HUES48 (cell line): ENCODE measurements at regions not wholly inside any gene's neighbourhood (a gene's known extent, or its start where the extent isn't known, plus 50 kb on each side); places are given as distances from the start of the nearest gene placed in this dataset.

Experiments used
- H3K27ac ChIP-seq: one replicate; pipeline ENCODE4 v1.7.0; 2013; ENCODE audit warnings: low read depth, low read length, inconsistent platforms
- H3K27me3 ChIP-seq: 2 replicates; pipeline ENCODE4 v1.6.1; 2013; ENCODE audit warnings: mild to moderate bottlenecking, low read length; ENCODE audit not compliant: control insufficient read depth, insufficient read depth
- H3K36me3 ChIP-seq: 2 replicates; pipeline ENCODE4 v1.6.1; 2013; ENCODE audit warnings: low read length; ENCODE audit not compliant: control insufficient read depth, insufficient read depth
- H3K4me1 ChIP-seq: 2 replicates; pipeline ENCODE4 v1.6.1; 2013; ENCODE audit warnings: mild to moderate bottlenecking, low read length; ENCODE audit not compliant: control insufficient read depth, insufficient read depth
- H3K4me3 ChIP-seq: 2 replicates; pipeline ENCODE4 v1.5.1; 2013; ENCODE audit warnings: mild to moderate bottlenecking, low read depth, low read length
- H3K9ac ChIP-seq: 2 replicates; pipeline ENCODE4 v1.6.1; 2013; ENCODE audit warnings: mild to moderate bottlenecking, low read depth, low read length, moderate library complexity
- H3K9me3 ChIP-seq: 2 replicates; pipeline ENCODE4 v1.6.1; 2013; ENCODE audit warnings: low read length; ENCODE audit not compliant: control insufficient read depth, insufficient read depth

- H3K4me1 ChIP-seq: peaks cover 47% of the 10 kb centered on the region
- no peak overlapping the region for H3K27ac ChIP-seq
- no peak overlapping the region for H3K9ac ChIP-seq
- no peaks in the 10 kb centered on the region for H3K9me3 ChIP-seq
- no peak overlapping the region for H3K4me3 ChIP-seq
- no peaks in the 10 kb centered on the region for H3K27me3 ChIP-seq
- H3K36me3 ChIP-seq: no peaks in the 10 kb centered on the region
Observed at GRCh38 chr2:173793709-173794565, 171.2 kb downstream of the SP3 start.

DNA sequence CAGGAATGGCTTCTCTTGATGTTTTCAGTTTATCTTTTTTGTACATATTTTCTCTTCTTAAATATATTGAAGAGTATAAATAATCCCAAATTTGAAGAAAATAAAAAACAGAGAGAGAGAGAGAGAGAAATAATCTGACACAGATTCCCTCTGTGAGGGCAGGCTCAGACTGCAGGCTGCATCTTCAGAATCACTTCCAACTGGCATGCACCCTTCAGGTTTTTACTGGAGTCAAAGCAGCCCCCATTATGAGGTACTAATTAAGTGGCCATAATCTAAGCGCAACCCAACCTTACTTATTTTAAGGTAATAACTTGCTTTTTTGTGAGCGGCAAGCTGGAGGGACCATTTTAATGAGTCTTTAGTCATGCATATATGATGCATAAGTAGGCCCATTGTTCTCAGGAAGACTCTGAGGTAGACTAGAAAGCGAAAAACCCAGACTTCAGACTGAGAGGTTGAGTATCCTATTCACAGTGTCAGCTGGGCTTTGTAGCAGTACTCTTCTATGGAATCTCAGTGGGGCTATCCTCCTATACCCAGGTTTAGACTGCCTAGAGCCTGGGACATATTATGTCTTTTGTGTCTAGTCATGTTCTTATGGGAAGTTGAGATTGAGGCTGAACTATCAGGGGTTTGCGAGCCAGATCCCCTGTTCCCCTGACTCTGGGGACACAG is 167.4 kb downstream of the SP3 start:
- Histone ChIP-seq H3K27me3 (no peaks in the 10 kb centered on the region), H3K4me3 (peak overlapping the region; percentile 18; the same call in 1 of the 2 replicates), H3K9ac (no peak overlapping the region; the same call in 1 of the 2 replicates), H3K27ac (peak overlapping the region; percentile 75), H3K4me1 (peaks cover 40% of the 10 kb centered on the region), H3K36me3 (no peaks in the 10 kb centered on the region), H3K9me3 (no peaks in the 10 kb centered on the region)

DNA sequence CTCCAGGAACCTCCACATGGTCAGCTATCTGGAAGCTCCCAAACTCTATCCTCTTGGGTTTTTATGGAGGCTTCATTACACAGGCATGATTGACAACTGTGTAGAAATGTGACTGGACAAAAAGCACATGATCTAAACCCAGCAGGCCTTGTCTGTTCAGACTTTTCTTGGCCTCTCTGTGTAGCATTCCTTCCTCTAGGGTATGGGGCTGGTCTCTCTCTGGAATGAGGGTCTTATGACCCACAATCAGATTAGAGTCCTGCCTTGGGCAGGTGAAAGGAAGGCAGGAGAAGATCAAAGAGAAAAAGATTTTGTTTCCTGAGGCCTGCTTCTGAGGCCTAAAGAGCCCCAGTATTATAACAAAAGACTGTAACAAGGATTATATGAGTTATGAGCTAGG is 162.7 kb downstream of the SP3 start:
- Histone ChIP-seq H3K4me1 (peaks cover 12% of the 10 kb centered on the region), H3K9ac (no peak overlapping the region), H3K9me3 (no peaks in the 10 kb centered on the region), H3K4me3 (no peak overlapping the region), H3K27me3 (no peaks in the 10 kb centered on the region), H3K36me3 (no peaks in the 10 kb centered on the region), H3K27ac (no peak overlapping the region)

GRCh38 chr2:173803449-173803848 is 161.7 kb downstream of the SP3 start:
- H3K36me3 ChIP-seq: no peaks in the 10 kb centered on the region
- H3K4me3 ChIP-seq: no peak overlapping the region
- H3K9me3 ChIP-seq: no peaks in the 10 kb centered on the region; the same call in 1 of the 2 replicates
- H3K27ac ChIP-seq: no peak overlapping the region
- H3K27me3 ChIP-seq: no peaks in the 10 kb centered on the region
- no peak overlapping the region for H3K9ac ChIP-seq
- peaks cover 3% of the 10 kb centered on the region for H3K4me1 ChIP-seq

- no peaks in the 10 kb centered on the region for H3K36me3 ChIP-seq
- H3K27me3 ChIP-seq: no peaks in the 10 kb centered on the region
- H3K4me3 ChIP-seq: no peak overlapping the region
- no peak overlapping the region for H3K27ac ChIP-seq
- H3K9ac ChIP-seq: no peak overlapping the region
- H3K9me3 ChIP-seq: no peaks in the 10 kb centered on the region; the same call in 1 of the 2 replicates
- H3K4me1 ChIP-seq: no peaks in the 10 kb centered on the region
Observed at GRCh38 chr2:173806761-173807160, 158.4 kb downstream of the SP3 start.

GRCh38 chr2:173808718-173809117 is 156.5 kb downstream of the SP3 start:
- Histone ChIP-seq H3K4me3 (no peak overlapping the region), H3K27me3 (no peaks in the 10 kb centered on the region), H3K27ac (no peak overlapping the region), H3K9ac (no peak overlapping the region), H3K4me1 (no peaks in the 10 kb centered on the region), H3K36me3 (no peaks in the 10 kb centered on the region), H3K9me3 (no peaks in the 10 kb centered on the region; the same call in 1 of the 2 replicates)

DNA sequence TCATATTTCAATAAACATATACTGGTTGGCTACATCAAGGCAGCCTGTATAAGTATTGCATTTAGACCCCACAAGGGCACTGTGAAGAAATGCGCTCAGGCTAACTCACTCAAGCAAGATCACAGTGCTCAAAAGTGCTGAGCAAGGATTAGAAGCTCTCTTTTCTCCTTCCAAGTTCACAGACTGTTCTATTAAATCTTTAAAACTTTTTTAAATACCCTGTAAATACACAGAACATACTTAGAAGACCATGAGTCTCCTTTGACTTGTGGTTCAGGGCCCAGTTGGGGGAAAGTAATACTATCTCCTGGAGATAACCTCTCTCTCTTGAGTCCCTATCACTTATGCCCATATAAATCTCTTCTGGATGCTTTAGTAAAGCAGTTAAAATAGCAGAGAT is 152.9 kb downstream of the SP3 start:
- Histone ChIP-seq H3K27me3 (no peaks in the 10 kb centered on the region), H3K36me3 (no peaks in the 10 kb centered on the region), H3K9ac (no peak overlapping the region), H3K4me1 (no peaks in the 10 kb centered on the region), H3K27ac (no peak overlapping the region), H3K4me3 (no peak overlapping the region), H3K9me3 (no peaks in the 10 kb centered on the region; the same call in 1 of the 2 replicates)

- H3K27ac ChIP-seq: no peak overlapping the region
- no peak overlapping the region for H3K9ac ChIP-seq
- H3K9me3 ChIP-seq: no peaks in the 10 kb centered on the region
- H3K4me3 ChIP-seq: no peak overlapping the region
- H3K27me3 ChIP-seq: no peaks in the 10 kb centered on the region
- no peaks in the 10 kb centered on the region for H3K36me3 ChIP-seq
- H3K4me1 ChIP-seq: no peaks in the 10 kb centered on the region
Observed at GRCh38 chr2:173814306-173814705, 150.9 kb downstream of the SP3 start.

DNA sequence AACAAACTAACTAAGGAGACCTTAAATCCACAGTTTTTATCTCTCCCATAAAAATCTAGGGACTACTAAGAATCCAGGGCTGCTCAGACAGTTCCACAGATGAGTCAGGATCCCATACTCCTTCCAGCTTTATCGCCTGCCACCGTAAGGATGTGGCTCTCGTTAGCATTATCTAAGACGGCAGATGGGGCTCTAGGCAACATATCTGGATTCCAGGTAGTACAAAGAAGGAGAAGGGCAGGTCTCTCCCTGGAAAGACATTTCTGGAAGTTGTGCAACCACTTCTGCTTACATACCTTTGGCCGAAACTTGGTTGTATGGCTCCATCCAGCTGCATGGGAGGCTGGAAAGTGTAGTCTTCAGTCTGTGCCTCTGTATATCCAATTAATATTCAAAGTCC is 149.4 kb downstream of the SP3 start:
- no peaks in the 10 kb centered on the region for H3K36me3 ChIP-seq
- no peaks in the 10 kb centered on the region for H3K9me3 ChIP-seq
- no peaks in the 10 kb centered on the region for H3K27me3 ChIP-seq
- no peak overlapping the region for H3K9ac ChIP-seq
- H3K27ac ChIP-seq: no peak overlapping the region
- no peak overlapping the region for H3K4me3 ChIP-seq
- H3K4me1 ChIP-seq: no peaks in the 10 kb centered on the region; the same call in 1 of the 2 replicates

DNA sequence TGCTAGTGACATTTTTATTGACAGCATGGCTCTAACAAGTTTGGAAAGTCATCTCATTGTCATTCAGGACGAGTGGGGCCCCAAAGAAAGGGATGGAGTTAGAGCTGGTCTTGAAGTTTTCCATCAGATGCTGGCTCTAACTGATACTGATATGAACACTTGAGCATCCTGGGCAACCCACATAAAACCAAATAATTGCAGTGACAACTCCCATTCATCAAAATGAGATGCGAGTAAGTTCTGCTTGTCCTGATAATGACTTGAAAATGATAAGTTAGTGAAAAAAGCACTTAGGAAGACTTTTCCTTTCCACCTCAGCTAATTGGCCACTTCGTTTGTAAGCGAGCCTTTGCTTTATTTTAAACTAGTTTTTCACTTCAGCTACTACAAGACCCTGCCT is 147.6 kb downstream of the SP3 start:
- no peak overlapping the region for H3K4me3 ChIP-seq
- no peak overlapping the region for H3K27ac ChIP-seq
- no peaks in the 10 kb centered on the region for H3K9me3 ChIP-seq
- H3K27me3 ChIP-seq: no peaks in the 10 kb centered on the region
- H3K9ac ChIP-seq: no peak overlapping the region
- no peaks in the 10 kb centered on the region for H3K36me3 ChIP-seq
- H3K4me1 ChIP-seq: no peaks in the 10 kb centered on the region; the same call in 1 of the 2 replicates

GRCh38 chr2:173818285-173818684 is 146.9 kb downstream of the SP3 start:
- Histone ChIP-seq H3K9me3 (no peaks in the 10 kb centered on the region), H3K4me1 (no peaks in the 10 kb centered on the region; the same call in 1 of the 2 replicates), H3K36me3 (no peaks in the 10 kb centered on the region), H3K27me3 (no peaks in the 10 kb centered on the region), H3K4me3 (no peak overlapping the region), H3K9ac (no peak overlapping the region), H3K27ac (no peak overlapping the region)
